OCI-LY1 (cell line): ENCODE measurements at regions not wholly inside any gene's neighbourhood (a gene's known extent, or its start where the extent isn't known, plus 50 kb on each side); places are given as distances from the start of the nearest gene placed in this dataset.

ENCODE experiments used
- CTCF ChIP-seq: fragments of 200-600 bp; sonication (generic), shearing (Covaris generic); IDR thresholded peaks from 2 replicates; pipeline ENCODE4 v1.5.1; 2017; ENCODE audit warnings: mild to moderate bottlenecking, antibody characterized with exemption, low read length, moderate library complexity, mixed read lengths
- EZH2 ChIP-seq: fragments of 200-600 bp; sonication (generic), shearing (Covaris generic); IDR thresholded peaks from 2 replicates; pipeline ENCODE4 v1.8.0; 2017; ENCODE audit warnings: borderline replicate concordance, mixed run types, mild to moderate bottlenecking, antibody characterized with exemption, low read length, moderate library complexity, mixed read lengths

- no peak for TF ChIP-seq CTCF
- TF ChIP-seq EZH2 = no peak
Observed at GRCh38 chr2:56449449-56449860, 265.7 kb downstream of the CCDC85A start.
